GM12878 (cell line): ENCODE measurements at regions not wholly inside any gene's neighbourhood (a gene's known extent, or its start where the extent isn't known, plus 50 kb on each side); places are given as distances from the start of the nearest gene placed in this dataset.

Experiments used
- E4F1 ChIP-seq: fragments of 450-650 bp; IDR thresholded peaks from 2 replicates; pipeline ENCODE4 v1.6.1; 2018; ENCODE audit warnings: borderline replicate concordance, mild to moderate bottlenecking; ENCODE audit not compliant: partially characterized antibody
- POLR2A ChIP-seq: IDR thresholded peaks from 2 replicates; pipeline ENCODE4 v1.6.1; 2011; ENCODE audit warnings: low read depth, mild to moderate bottlenecking, low read length
- POLR2AphosphoS2 ChIP-seq: IDR thresholded peaks from 2 replicates; pipeline ENCODE4 v1.6.1; 2011; ENCODE audit warnings: low read depth, mild to moderate bottlenecking, low read length, improper control_type of control experiment, moderate library complexity
- TBL1XR1 ChIP-seq: IDR thresholded peaks from 2 replicates; pipeline ENCODE4 v1.6.1; 2012; ENCODE audit warnings: low read depth, low read length, improper control_type of control experiment
- ZBTB40 ChIP-seq: fragments of 450-650 bp; IDR thresholded peaks from 2 replicates; pipeline ENCODE4 v1.6.1; 2016; ENCODE audit warnings: mild to moderate bottlenecking, moderate library complexity, borderline replicate concordance
- ZNF274 ChIP-seq: IDR thresholded peaks from one replicate; pipeline ENCODE4 v1.8.0; 2011; ENCODE audit not compliant: insufficient read length, insufficient read depth
- TF ChIP-seq, protein P1 (sequence below): IDR thresholded peaks from 2 replicates; pipeline ENCODE4 v1.6.1; 2011; ENCODE audit warnings: borderline replicate concordance, low read depth, mild to moderate bottlenecking, moderate library complexity, low read length; ENCODE audit not compliant: insufficient read depth, poor library complexity, severe bottlenecking

DNA sequence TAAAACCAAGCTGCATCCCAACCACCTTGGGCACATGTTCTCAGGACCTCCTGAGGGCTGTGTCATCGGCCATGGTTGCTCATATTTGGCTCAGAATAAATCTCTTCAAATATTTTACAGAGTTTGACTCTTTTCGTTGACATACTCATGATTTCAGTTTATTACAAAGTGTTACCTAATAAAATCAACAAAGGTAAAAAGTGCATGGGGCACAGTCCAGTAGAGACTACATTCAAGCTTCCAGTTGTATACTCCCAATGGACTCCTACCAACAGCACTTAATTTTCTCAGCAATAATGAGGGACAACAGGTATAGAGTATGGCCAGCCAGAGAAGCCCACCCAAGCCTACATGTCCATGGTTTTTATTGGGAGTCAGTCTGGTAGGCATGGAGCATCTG lies 347.9 kb upstream of the FAT3 start (continued):
- TF ChIP-seq ZBTB40 (no peak), E4F1 (no peak), POLR2AphosphoS2 (no peak), ZNF274 (no peak), POLR2A (no peak), TBL1XR1 (no peak)
- TF ChIP-seq, protein P1, sequence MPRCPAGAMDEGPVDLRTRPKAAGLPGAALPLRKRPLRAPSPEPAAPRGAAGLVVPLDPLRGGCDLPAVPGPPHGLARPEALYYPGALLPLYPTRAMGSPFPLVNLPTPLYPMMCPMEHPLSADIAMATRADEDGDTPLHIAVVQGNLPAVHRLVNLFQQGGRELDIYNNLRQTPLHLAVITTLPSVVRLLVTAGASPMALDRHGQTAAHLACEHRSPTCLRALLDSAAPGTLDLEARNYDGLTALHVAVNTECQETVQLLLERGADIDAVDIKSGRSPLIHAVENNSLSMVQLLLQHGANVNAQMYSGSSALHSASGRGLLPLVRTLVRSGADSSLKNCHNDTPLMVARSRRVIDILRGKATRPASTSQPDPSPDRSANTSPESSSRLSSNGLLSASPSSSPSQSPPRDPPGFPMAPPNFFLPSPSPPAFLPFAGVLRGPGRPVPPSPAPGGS: no peak
